ENCODE measurements at regions not wholly inside any gene's neighbourhood (a gene's known extent, or its start where the extent isn't known, plus 50 kb on each side); places are given as distances from the start of the nearest gene placed in this dataset.

GRCh38 chrX:13110433-13111324 is 66.3 kb upstream of the FAM9C start:
- no peak for DNase-seq
- H3K4me3 Mint-ChIP-seq: no peak overlapping the region
- peaks cover 2% of the 10 kb centered on the region for H3K4me1 Mint-ChIP-seq
- H3K27ac Mint-ChIP-seq: no peak overlapping the region
- POLR2A ChIA-PET: no interaction called here
- ATAC-seq (ENCODE audit: low read depth): no peak
- peaks cover 1% of the 10 kb centered on the region for H3K9me3 Mint-ChIP-seq
- H3K36me3 Mint-ChIP-seq: peaks cover 5% of the 10 kb centered on the region
- no peaks in the 10 kb centered on the region for H3K27me3 Mint-ChIP-seq

GRCh38 chrX:13109817-13110216 is 65.4 kb upstream of the FAM9C start:
- ATAC-seq (ENCODE audit: low read depth) (no peak), DNase-seq (no peak)
- H3K36me3 Mint-ChIP-seq: peaks cover 4% of the 10 kb centered on the region
- no peak overlapping the region for H3K4me3 Mint-ChIP-seq
- H3K27me3 Mint-ChIP-seq: no peaks in the 10 kb centered on the region
- H3K4me1 Mint-ChIP-seq: peaks cover 2% of the 10 kb centered on the region
- no peak overlapping the region for H3K27ac Mint-ChIP-seq
- POLR2A ChIA-PET: no interaction called here
- peaks cover 1% of the 10 kb centered on the region for H3K9me3 Mint-ChIP-seq

- no peak for DNase-seq
- H3K9me3 Mint-ChIP-seq: no peaks in the 10 kb centered on the region
- H3K4me1 Mint-ChIP-seq: peaks cover 20% of the 10 kb centered on the region
- POLR2A ChIA-PET: no interaction called here
- peaks cover 6% of the 10 kb centered on the region for H3K36me3 Mint-ChIP-seq
- no peak overlapping the region for H3K27ac Mint-ChIP-seq
- no peak overlapping the region for H3K4me3 Mint-ChIP-seq
- ATAC-seq (ENCODE audit: low read depth): no peak
- H3K27me3 Mint-ChIP-seq: no peaks in the 10 kb centered on the region
Measured at GRCh38 chrX:13103914-13104274, 59.5 kb upstream of the FAM9C start.

- ATAC-seq (ENCODE audit: low read depth): no peak
- H3K4me3 Mint-ChIP-seq: no peak overlapping the region
- H3K27me3 Mint-ChIP-seq: no peaks in the 10 kb centered on the region
Measured at GRCh38 chrX:13103188-13103913, 58.9 kb upstream of the FAM9C start.

GRCh38 chrX:13102636-13103035 is 58.2 kb upstream of the FAM9C start:
- H3K27me3 Mint-ChIP-seq: no peaks in the 10 kb centered on the region
- POLR2A ChIA-PET: interaction anchor here (0.6 kb wide), 1 partner anchor 124 kb away, joined by 3 read pairs; no protein-coding TSS in a partner anchor
- H3K4me3 Mint-ChIP-seq: no peak overlapping the region
- ATAC-seq (ENCODE audit: low read depth) (no peak), DNase-seq (no peak)
- H3K9me3 Mint-ChIP-seq: no peaks in the 10 kb centered on the region
- H3K4me1 Mint-ChIP-seq: peaks cover 20% of the 10 kb centered on the region
- no peak overlapping the region for H3K27ac Mint-ChIP-seq
- H3K36me3 Mint-ChIP-seq: peaks cover 6% of the 10 kb centered on the region

More at GRCh38 chrX:13103188-13103913, 58.9 kb upstream of the FAM9C start:
- Mint-ChIP-seq H3K4me1 (peaks cover 20% of the 10 kb centered on the region), H3K9me3 (no peaks in the 10 kb centered on the region), H3K36me3 (peaks cover 6% of the 10 kb centered on the region), H3K27ac (no peak overlapping the region)
- POLR2A ChIA-PET: no interaction called here
- DNase-seq: no peak

- H3K4me1 Mint-ChIP-seq: peaks cover 24% of the 10 kb centered on the region
- POLR2A ChIA-PET: no interaction called here
Measured at GRCh38 chrX:13101441-13102139, 57.2 kb upstream of the FAM9C start.

GRCh38 chrX:13099121-13099520 is 54.7 kb upstream of the FAM9C start:
- POLR2A ChIA-PET: no interaction called here
- H3K27me3 Mint-ChIP-seq: no peaks in the 10 kb centered on the region
- DNase-seq: no peak
- H3K4me1 Mint-ChIP-seq: peaks cover 33% of the 10 kb centered on the region
- H3K4me3 Mint-ChIP-seq: no peak overlapping the region
- no peaks in the 10 kb centered on the region for H3K9me3 Mint-ChIP-seq
- peaks cover 7% of the 10 kb centered on the region for H3K36me3 Mint-ChIP-seq
- peak overlapping the region; percentile 4 for H3K27ac Mint-ChIP-seq
- no peak for ATAC-seq (ENCODE audit: low read depth)

More at GRCh38 chrX:13101441-13102139, 57.2 kb upstream of the FAM9C start:
- Mint-ChIP-seq H3K36me3 (peaks cover 6% of the 10 kb centered on the region), H3K9me3 (no peaks in the 10 kb centered on the region), H3K4me3 (peak overlapping the region; percentile 6), H3K27me3 (no peaks in the 10 kb centered on the region), H3K27ac (peak overlapping the region; percentile 46)
- DNase-seq: no peak
- ATAC-seq (ENCODE audit: low read depth): peak; percentile 73

- Mint-ChIP-seq H3K27ac (peak overlapping the region; percentile 61), H3K9me3 (no peaks in the 10 kb centered on the region), H3K36me3 (peaks cover 5% of the 10 kb centered on the region), H3K4me3 (peak overlapping the region; percentile 38), H3K27me3 (no peaks in the 10 kb centered on the region), H3K4me1 (peaks cover 50% of the 10 kb centered on the region)
- DNase-seq (no peak), ATAC-seq (ENCODE audit: low read depth) (no peak)
- POLR2A ChIA-PET: no interaction called here
Measured at GRCh38 chrX:13096728-13097127, 52.3 kb upstream of the FAM9C start.

GRCh38 chrX:13094828-13095341 is 50.5 kb upstream of the FAM9C start:
- H3K36me3 Mint-ChIP-seq: peaks cover 3% of the 10 kb centered on the region
- H3K4me3 Mint-ChIP-seq: no peak overlapping the region
- no peaks in the 10 kb centered on the region for H3K27me3 Mint-ChIP-seq

GRCh38 chrX:13094374-13094773 is 50.0 kb upstream of the FAM9C start:
- POLR2A ChIA-PET: interaction anchor here (2.8 to 13.8 kb wide), 2 partner anchors 118 to 394 kb away, joined by 11 to 768 read pairs; partner anchors contain the start of gene TMSB4X
- Mint-ChIP-seq H3K27ac (peak overlapping the region; percentile 89), H3K4me3 (peak overlapping the region; percentile 17), H3K36me3 (peaks cover 3% of the 10 kb centered on the region), H3K9me3 (no peaks in the 10 kb centered on the region), H3K4me1 (peaks cover 54% of the 10 kb centered on the region), H3K27me3 (no peaks in the 10 kb centered on the region)
- DNase-seq: no peak
- no peak for ATAC-seq (ENCODE audit: low read depth)

More at GRCh38 chrX:13094828-13095341, 50.5 kb upstream of the FAM9C start:
- POLR2A ChIA-PET: interaction anchor here (2.8 kb wide), 1 partner anchor 393 kb away, joined by 11 read pairs; no protein-coding TSS in a partner anchor
- Mint-ChIP-seq H3K4me1 (peaks cover 53% of the 10 kb centered on the region), H3K27ac (peak overlapping the region; percentile 16), H3K9me3 (no peaks in the 10 kb centered on the region)
- no peak for ATAC-seq (ENCODE audit: low read depth)
- DNase-seq: no peak
